Nephron progenitor cell (in vitro differentiated cells): ENCODE measurements at regions not wholly inside any gene's neighbourhood (a gene's known extent, or its start where the extent isn't known, plus 50 kb on each side); places are given as distances from the start of the nearest gene placed in this dataset.
A peak's percentile ranks its signal among the peaks of the same experiment; 100 is the strongest.

ENCODE experiments used
- DNase-seq: peaks from one replicate; pipeline ENCODE4 v3.0.0; 2021
- H3K27ac Mint-ChIP-seq: 2 replicates; pipeline ENCODE4 v1.8.0; 2021; ENCODE audit warnings: mild to moderate bottlenecking, moderate library complexity, mixed read lengths
- H3K27me3 Mint-ChIP-seq: 2 replicates; pipeline ENCODE4 v1.8.0; 2021; ENCODE audit warnings: mild to moderate bottlenecking, low read depth, mixed read lengths; ENCODE audit not compliant: poor library complexity
- H3K36me3 Mint-ChIP-seq: 2 replicates; pipeline ENCODE4 v1.8.0; 2021; ENCODE audit warnings: low read depth, mixed read lengths
- H3K4me1 Mint-ChIP-seq: 2 replicates; pipeline ENCODE4 v1.8.0; 2021; ENCODE audit warnings: mixed read lengths
- H3K4me3 Mint-ChIP-seq: 2 replicates; pipeline ENCODE4 v1.8.0; 2021; ENCODE audit warnings: mild to moderate bottlenecking, moderate library complexity, mixed read lengths
- H3K9me3 Mint-ChIP-seq: 2 replicates; pipeline ENCODE4 v1.8.0; 2021; ENCODE audit warnings: mild to moderate bottlenecking, moderate library complexity, mixed read lengths
- CTCF ChIP-seq: fragments of 200-600 bp; sonication (generic); IDR thresholded peaks from 2 replicates; pipeline ENCODE4 v1.5.0; 2021; ENCODE audit warnings: antibody characterized with exemption

- H3K4me1 Mint-ChIP-seq: peaks cover 6% of the 10 kb centered on the region
- no peaks in the 10 kb centered on the region for H3K36me3 Mint-ChIP-seq
- H3K27me3 Mint-ChIP-seq: peaks cover 30% of the 10 kb centered on the region
- TF ChIP-seq CTCF: no peak
- no peaks in the 10 kb centered on the region for H3K9me3 Mint-ChIP-seq
- H3K4me3 Mint-ChIP-seq: no peak overlapping the region
- H3K27ac Mint-ChIP-seq: no peak overlapping the region
- no peak for DNase-seq
Observed at GRCh38 chr2:60628615-60629304, 75.3 kb upstream of the BCL11A start.

- Mint-ChIP-seq H3K36me3 (no peaks in the 10 kb centered on the region), H3K4me3 (no peak overlapping the region), H3K27ac (no peak overlapping the region), H3K9me3 (no peaks in the 10 kb centered on the region), H3K27me3 (peaks cover 34% of the 10 kb centered on the region), H3K4me1 (peaks cover 11% of the 10 kb centered on the region)
- no peak for DNase-seq
- no peak for TF ChIP-seq CTCF
Observed at GRCh38 chr2:60629305-60629662, 75.8 kb upstream of the BCL11A start.

- DNase-seq: no peak
- peak overlapping the region; percentile 21 for H3K27ac Mint-ChIP-seq
- peaks cover 13% of the 10 kb centered on the region for H3K4me1 Mint-ChIP-seq
- no peak for TF ChIP-seq CTCF
- peaks cover 36% of the 10 kb centered on the region for H3K27me3 Mint-ChIP-seq
- no peaks in the 10 kb centered on the region for H3K9me3 Mint-ChIP-seq
- H3K4me3 Mint-ChIP-seq: no peak overlapping the region
- no peaks in the 10 kb centered on the region for H3K36me3 Mint-ChIP-seq
Observed at GRCh38 chr2:60629801-60630385, 76.4 kb upstream of the BCL11A start.

GRCh38 chr2:60633615-60634014 lies 80.2 kb upstream of the BCL11A start:
- peaks cover 13% of the 10 kb centered on the region for H3K4me1 Mint-ChIP-seq
- no peak overlapping the region for H3K27ac Mint-ChIP-seq
- peaks cover 27% of the 10 kb centered on the region for H3K27me3 Mint-ChIP-seq
- TF ChIP-seq CTCF: no peak
- H3K36me3 Mint-ChIP-seq: no peaks in the 10 kb centered on the region
- H3K9me3 Mint-ChIP-seq: no peaks in the 10 kb centered on the region
- DNase-seq: no peak
- no peak overlapping the region for H3K4me3 Mint-ChIP-seq

GRCh38 chr2:60634438-60634837 lies 81.0 kb upstream of the BCL11A start:
- no peaks in the 10 kb centered on the region for H3K9me3 Mint-ChIP-seq
- H3K4me3 Mint-ChIP-seq: no peak overlapping the region
- peaks cover 27% of the 10 kb centered on the region for H3K27me3 Mint-ChIP-seq
- no peak overlapping the region for H3K27ac Mint-ChIP-seq
- no peak for DNase-seq
- H3K4me1 Mint-ChIP-seq: peaks cover 13% of the 10 kb centered on the region
- TF ChIP-seq CTCF: no peak
- H3K36me3 Mint-ChIP-seq: no peaks in the 10 kb centered on the region
